ENCODE measurements at regions not wholly inside any gene's neighbourhood (a gene's known extent, or its start where the extent isn't known, plus 50 kb on each side); places are given as distances from the start of the nearest gene placed in this dataset.
A peak's percentile ranks its signal among the peaks of the same experiment; 100 is the strongest.

DNA sequence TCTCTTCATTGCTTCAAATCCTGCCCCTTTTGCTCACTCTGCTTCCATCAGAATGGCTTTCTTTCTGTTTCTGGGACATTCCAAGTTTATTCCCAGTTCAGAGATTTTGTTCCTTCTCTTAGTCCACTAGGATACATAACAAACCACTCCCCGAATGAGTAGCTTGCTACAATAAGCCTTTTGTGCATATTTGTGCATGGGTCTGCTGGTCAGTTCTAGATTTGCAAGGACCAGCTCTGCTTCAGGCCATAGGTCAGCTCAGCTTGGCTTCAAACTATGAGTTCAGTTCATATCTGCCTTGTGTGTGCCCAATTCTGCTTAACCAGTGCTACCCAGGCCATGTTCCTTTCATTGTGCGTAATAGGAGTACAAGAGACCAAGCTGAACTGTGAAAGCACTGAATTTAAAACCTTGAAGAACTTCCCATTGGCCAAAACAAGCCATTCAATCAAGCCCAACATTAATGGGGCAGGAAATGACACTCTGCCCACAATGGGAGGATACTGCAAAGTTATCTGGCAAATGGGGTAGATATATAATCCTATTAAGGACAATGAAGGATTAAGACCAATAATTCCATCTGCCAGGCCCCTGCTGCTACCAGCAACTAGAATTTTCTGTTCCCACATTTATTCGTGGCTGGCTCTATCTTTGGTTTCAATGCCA is 328.8 kb downstream of the PRELID2 start:
- no peak for DNase-seq (ENCODE audit: low spot score)

DNA sequence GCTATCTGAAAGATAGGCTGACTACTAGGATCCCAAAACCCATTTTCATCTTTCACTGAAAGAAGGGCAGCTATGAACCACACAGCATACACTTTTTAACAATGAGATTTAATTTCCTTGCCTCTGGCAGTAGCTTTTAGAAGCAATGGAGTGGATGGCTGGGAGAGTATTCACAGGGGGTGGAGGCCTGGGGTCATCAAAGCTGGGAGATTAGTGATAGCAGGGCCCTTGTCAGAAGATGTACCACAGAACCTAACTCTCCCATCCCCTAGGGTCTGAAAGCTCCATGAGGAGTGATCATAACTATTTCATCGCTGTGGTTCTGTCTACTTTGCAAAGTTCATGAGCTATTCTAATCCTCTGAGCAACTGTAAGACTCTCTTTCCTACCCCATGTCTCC is 332.2 kb downstream of the PRELID2 start:
- no peak for DNase-seq (ENCODE audit: low spot score)

DNA sequence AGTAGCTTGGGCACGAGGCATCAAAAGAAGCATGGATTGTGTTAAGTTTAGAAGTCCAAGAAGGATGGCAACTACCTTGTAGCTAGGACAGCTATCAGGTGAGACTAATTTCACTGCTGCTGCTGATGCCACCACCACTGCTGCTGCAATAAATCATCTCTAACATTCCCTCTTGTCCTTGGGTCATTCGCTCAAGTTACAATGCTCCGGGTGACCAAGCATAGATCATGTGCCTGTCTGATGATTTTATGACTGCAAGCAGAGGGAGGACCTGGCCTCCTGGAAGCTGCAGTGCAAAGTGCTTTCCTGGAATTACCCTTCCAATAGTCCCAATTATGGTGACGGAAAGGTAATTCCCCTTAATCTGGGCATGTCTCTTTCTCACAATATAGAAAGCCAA is 334.4 kb downstream of the PRELID2 start:
- no peak for DNase-seq (ENCODE audit: low spot score)

GRCh38 chr5:145499483-145499882 is 335.7 kb downstream of the PRELID2 start:
- peak; percentile 20 for DNase-seq (ENCODE audit: low spot score)

- no peak for DNase-seq (ENCODE audit: low spot score)
Measured at GRCh38 chr5:145497052-145497451, 338.1 kb downstream of the PRELID2 start.

- peak; percentile 59 for DNase-seq (ENCODE audit: low spot score)
Measured at GRCh38 chr5:145495741-145496140, 339.4 kb downstream of the PRELID2 start.

DNA sequence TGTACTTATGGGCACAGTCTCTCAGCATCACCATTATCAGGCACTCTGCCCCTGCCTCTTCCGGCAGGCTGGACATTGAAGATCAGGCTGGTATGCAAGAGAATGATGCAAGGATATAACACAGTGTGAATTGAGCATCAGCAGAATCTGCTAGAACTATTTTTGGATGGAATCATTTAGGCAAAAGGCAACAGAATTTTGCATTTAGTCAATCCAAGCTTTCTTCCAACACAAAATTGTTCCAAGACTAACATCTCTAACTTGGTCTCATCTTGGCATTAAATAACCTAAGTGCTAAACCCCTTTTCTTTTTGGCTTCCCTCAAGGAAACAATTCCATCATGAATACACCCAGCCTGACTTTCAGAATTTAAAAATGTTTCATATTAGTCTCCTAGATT is 339.9 kb downstream of the PRELID2 start:
- peak; percentile 17 for DNase-seq (ENCODE audit: low spot score)

GRCh38 chr5:145493435-145493834 is 341.7 kb downstream of the PRELID2 start:
- no peak for DNase-seq (ENCODE audit: low spot score)

DNA sequence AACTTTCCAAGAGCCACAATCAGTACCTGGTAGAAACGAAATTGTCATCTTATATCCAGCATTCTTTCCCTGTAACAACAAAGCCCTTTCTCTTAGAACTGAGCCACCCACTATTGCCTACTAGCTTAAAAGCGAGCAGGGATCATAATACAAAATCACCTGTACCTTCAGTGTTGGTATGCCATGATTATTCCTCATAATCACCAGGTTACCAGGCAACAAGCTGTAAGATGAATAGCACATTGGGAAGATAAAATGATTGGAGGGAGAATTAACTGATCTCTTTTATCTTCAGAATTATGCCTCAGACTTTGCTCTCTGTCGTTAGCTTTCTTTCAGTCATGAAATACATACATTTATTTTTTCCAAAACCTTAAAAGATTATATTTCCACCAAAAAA is 345.6 kb downstream of the PRELID2 start:
- no peak for DNase-seq (ENCODE audit: low spot score)

DNA sequence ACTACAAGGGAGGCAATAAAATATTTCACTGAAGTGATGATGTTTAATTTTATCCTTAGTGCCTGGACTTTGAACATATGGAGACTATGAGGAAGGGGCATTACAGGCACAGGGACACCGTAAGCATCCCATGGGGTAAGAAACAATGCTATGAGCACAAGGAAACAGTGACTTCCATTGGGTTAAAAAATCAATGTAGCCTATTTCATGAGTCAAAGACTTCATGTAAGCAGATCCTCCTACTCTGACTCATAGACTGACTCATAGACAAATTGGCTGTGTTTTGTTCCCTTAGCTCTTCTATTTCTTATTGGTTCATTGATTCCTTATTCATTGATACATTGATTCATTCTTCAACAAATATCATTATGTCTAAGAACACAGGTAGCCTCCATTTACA is 351.0 kb downstream of the PRELID2 start:
- DNase-seq (ENCODE audit: low spot score): peak; percentile 69

GRCh38 chr5:145483212-145483611 is 351.9 kb downstream of the PRELID2 start:
- peak; percentile 63 for DNase-seq (ENCODE audit: low spot score)

DNA sequence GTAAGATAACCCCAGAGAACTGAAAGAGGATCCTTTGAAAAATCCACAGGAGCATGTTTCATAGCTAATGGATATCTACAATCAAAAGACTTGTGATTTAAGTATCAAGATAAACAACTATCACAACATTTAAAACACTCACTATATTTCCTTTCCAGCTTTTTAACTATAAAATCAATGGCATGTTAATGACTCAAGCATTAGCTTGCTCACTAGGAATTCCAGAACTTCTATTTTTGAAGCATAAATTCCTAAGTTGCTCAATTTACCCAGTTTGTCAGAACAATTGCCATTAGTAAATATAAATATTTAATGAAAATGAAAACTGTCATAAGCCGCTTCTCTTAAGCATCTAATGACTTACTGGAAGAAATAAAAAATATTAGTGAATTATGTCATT is 355.3 kb downstream of the PRELID2 start:
- DNase-seq (ENCODE audit: low spot score): peak; percentile 40

- DNase-seq (ENCODE audit: low spot score): peak; percentile 16
Measured at GRCh38 chr5:145479271-145479670, 355.9 kb downstream of the PRELID2 start.

DNA sequence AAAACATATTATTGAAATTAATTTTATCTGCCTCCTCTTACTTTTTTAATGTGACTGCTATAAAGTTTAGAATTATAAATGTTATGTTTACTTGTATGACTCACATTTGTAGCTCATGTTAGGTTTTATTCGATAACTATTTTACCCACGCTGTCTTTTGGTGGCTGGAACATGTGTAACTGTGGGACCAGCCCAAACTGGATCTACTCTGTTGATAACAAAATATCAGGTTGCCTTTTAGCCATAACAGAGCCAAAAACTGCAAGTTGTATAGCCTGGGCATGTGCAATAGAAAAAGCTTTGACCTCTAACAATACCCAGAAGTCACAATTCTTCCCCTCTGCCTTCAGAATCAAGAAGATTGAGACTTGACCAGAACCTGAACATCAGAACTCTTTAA is 356.5 kb downstream of the PRELID2 start:
- no peak for DNase-seq (ENCODE audit: low spot score)

DNA sequence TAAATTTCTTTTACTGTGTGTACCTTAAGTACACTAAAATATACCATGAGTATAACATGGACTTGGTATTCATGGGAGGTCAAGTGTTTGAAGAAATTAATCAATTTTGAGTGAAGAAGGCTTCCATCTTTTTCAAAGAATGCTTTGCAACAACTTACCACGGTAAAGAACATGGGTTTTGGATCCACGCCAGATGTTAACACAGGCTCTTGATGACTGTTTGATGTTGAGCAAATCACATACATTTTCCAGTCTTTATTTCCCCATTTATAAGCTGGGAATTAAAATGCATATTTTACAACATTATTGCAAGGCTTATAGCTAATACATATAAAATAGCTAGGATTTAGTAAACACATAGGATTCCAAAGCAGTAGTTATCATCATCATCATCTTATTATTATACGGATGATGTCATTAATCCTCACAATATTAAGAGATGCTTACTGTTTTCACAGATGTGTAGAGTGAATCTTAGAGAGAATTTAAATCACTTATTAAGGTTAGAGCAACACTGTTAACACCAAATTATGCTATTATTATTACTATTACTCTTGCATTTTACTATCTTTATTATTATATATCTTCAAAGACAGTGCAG is 362.0 kb downstream of the PRELID2 start:
- no peak for DNase-seq (ENCODE audit: low spot score)

GRCh38 chr5:145471831-145472612 is 363.1 kb downstream of the PRELID2 start:
- DNase-seq (ENCODE audit: low spot score): no peak

DNA sequence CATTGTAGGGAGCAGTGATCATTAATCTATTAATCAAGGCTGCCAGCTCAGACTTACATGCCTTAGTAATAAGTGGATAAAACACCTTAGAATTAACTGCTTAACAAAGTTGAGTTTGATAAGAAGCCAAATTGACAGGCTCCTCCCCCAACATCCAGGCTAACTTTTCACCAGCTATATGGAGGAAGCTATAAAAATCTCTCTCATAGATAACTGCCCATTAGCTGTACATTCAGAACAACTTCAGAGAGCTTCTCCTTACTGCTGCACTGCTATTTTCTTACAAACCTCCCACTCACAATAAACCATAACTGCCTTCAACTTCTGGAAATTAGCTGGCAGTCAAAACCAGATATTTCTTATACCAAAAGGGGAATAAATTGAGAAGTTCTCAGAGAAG is 364.1 kb downstream of the PRELID2 start:
- no peak for DNase-seq (ENCODE audit: low spot score)

GRCh38 chr5:145470396-145470979 is 364.7 kb downstream of the PRELID2 start:
- no peak for DNase-seq (ENCODE audit: low spot score)

GRCh38 chr5:145467446-145467845 is 367.7 kb downstream of the PRELID2 start:
- DNase-seq (ENCODE audit: low spot score): no peak

- no peak for DNase-seq (ENCODE audit: low spot score)
Measured at GRCh38 chr5:145466533-145466932, 368.6 kb downstream of the PRELID2 start.

DNA sequence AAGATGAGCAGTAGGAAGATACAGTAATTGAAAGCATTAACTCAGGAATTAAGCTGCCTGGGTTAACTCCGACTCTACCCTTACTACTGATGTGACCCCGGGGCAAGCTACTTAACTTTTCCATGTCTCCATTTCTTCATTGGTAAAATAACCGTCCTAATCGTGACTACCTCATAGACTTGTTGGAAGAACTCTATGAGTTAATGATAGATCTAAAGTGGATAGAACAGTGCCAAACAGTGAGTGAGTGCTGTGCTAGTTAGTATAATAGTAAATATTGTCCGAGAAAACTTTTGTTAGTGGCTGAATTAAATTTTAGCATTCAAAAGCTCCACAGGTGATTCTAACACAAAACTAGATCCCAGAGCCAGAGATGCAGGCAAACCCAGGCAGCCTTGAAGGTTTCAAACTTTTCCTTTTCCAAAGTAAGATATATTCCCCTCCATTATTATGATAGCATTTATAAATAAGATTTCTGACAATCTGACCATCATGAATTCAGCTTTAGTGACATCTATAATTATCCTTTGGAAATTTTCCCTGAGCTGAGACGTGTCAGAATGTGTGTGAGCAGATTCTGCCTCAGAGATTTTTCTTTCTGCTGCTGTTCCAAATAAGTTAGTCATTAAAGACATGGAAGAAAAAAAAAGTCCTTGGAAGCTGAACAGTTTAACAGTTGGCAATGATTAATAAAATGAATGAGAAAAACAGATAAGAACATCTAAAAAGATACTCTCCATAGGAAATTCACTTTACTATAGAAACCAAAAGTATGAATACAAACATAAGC is 369.5 kb downstream of the PRELID2 start:
- DNase-seq (ENCODE audit: low spot score): no peak

- no peak for DNase-seq (ENCODE audit: low spot score)
Measured at GRCh38 chr5:145464171-145464570, 371.0 kb downstream of the PRELID2 start.
